BJ (cell line): ENCODE measurements at regions not wholly inside any gene's neighbourhood (a gene's known extent, or its start where the extent isn't known, plus 50 kb on each side); places are given as distances from the start of the nearest gene placed in this dataset.
"Not testable (repeated sequence)": the region's sequence is repeated elsewhere in the genome, so short reads cannot be mapped to it uniquely, and the experiment has no call there.

ENCODE experiments used
- CTCF ChIA-PET: fragments of 350-600 bp; formaldehyde crosslinking; extraction: SDS; loops from one replicate; lab custom pipeline; 2021; ENCODE audit warnings: antibody characterized with exemption, inconsistent platforms; lab: Yijun Ruan, JAX
- POLR2A ChIA-PET: fragments of 300-600 bp; sonication (Branson Sonifier 250); formaldehyde crosslinking; extraction: SDS; loops from one replicate; lab custom pipeline; 2021; ENCODE audit warnings: antibody characterized with exemption; lab: Charles Lee
- DNase-seq: peaks from one replicate; pipeline ENCODE4 v3.0.0-alpha.2; 2011; ENCODE audit warnings: low read depth
- H3K27me3 ChIP-seq: 2 replicates; pipeline ENCODE4 v1.6.0; 2011; ENCODE audit warnings: low read length; ENCODE audit not compliant: control insufficient read depth, insufficient read depth
- H3K36me3 ChIP-seq: 2 replicates; pipeline ENCODE4 v1.5.1; 2011; ENCODE audit warnings: low read length; ENCODE audit not compliant: control insufficient read depth, insufficient read depth
- H3K4me3 ChIP-seq: 2 replicates; pipeline ENCODE4 v1.5.1; 2011; ENCODE audit warnings: low read depth, mild to moderate bottlenecking, control low read depth, low read length
- TF ChIP-seq, protein P1 (sequence below): IDR thresholded peaks from 2 replicates; pipeline ENCODE4 v1.5.1; 2011; ENCODE audit warnings: low read depth, mild to moderate bottlenecking, control low read depth, inconsistent platforms, low read length, moderate library complexity; ENCODE audit not compliant: insufficient read depth

- no peaks in the 10 kb centered on the region for H3K36me3 ChIP-seq
- CTCF ChIA-PET = interaction anchor here (0.7 to 1.2 kb wide), 4 partner anchors 12 to 763 kb away, joined by 3 read pairs; no protein-coding TSS in a partner anchor
- POLR2A ChIA-PET = interaction anchor here (0.6 kb wide), 1 partner anchor 871 kb away, joined by 4 read pairs; no protein-coding TSS in a partner anchor
- TF ChIP-seq, protein P1, sequence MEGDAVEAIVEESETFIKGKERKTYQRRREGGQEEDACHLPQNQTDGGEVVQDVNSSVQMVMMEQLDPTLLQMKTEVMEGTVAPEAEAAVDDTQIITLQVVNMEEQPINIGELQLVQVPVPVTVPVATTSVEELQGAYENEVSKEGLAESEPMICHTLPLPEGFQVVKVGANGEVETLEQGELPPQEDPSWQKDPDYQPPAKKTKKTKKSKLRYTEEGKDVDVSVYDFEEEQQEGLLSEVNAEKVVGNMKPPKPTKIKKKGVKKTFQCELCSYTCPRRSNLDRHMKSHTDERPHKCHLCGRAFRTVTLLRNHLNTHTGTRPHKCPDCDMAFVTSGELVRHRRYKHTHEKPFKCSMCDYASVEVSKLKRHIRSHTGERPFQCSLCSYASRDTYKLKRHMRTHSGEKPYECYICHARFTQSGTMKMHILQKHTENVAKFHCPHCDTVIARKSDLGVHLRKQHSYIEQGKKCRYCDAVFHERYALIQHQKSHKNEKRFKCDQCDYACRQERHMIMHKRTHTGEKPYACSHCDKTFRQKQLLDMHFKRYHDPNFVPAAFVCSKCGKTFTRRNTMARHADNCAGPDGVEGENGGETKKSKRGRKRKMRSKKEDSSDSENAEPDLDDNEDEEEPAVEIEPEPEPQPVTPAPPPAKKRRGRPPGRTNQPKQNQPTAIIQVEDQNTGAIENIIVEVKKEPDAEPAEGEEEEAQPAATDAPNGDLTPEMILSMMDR = no peak
- peak; percentile 52 for DNase-seq
- H3K27me3 ChIP-seq = no peaks in the 10 kb centered on the region; the same call in 1 of the 2 replicates
- H3K4me3 ChIP-seq = no peak overlapping the region
Observed at GRCh38 chr10:27372095-27372494, 131.5 kb upstream of the ACBD5 start.

GRCh38 chr10:27371375-27371774 lies 130.8 kb upstream of the ACBD5 start:
- CTCF ChIA-PET = interaction anchor here (0.7 to 1.2 kb wide), 3 partner anchors 11 to 764 kb away, joined by 3 read pairs; no protein-coding TSS in a partner anchor
- H3K27me3 ChIP-seq, DNase-seq, POLR2A ChIA-PET, H3K4me3 ChIP-seq, H3K36me3 ChIP-seq: not testable (repeated sequence)

GRCh38 chr10:27369880-27370279 lies 129.3 kb upstream of the ACBD5 start:
- Histone ChIP-seq H3K4me3 (no peak overlapping the region), H3K27me3 (no peaks in the 10 kb centered on the region; the same call in 1 of the 2 replicates), H3K36me3 (no peaks in the 10 kb centered on the region)
- TF ChIP-seq, protein P1 = no peak
- no peak for DNase-seq
- ChIA-PET CTCF (interaction anchor here (0.6 to 1.4 kb wide), 11 partner anchors 69 to 1030 kb away, joined by 3 to 4 read pairs (median 3); no protein-coding TSS in a partner anchor), POLR2A (interaction anchor here (0.6 kb wide), 1 partner anchor 144 kb away, joined by 3 read pairs; no protein-coding TSS in a partner anchor)

DNA sequence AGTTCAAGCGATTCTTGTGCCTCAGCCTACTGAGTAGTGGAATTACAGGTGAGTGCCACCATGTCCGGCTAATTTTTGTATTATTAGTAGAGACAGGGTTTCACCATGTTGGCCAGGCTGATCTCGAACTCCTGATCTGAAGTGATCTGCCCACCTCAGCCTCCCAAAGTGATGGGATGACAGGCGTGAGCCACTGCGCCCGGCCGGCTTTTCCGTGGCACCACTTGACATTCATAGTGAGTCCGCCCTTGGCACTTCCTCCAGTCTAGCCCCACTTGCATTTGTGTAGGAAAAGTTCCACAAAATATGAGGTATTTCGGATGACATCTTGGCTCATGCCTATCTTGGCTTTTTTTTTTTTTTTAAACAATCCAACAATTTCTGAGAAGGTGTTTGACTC lies 128.1 kb upstream of the ACBD5 start:
- ChIA-PET POLR2A (no interaction called here), CTCF (interaction anchor here (0.8 to 1.4 kb wide), 2 partner anchors 374 to 1025 kb away, joined by 3 read pairs; no protein-coding TSS in a partner anchor)
- H3K27me3 ChIP-seq = no peaks in the 10 kb centered on the region; the same call in 1 of the 2 replicates
- H3K36me3 ChIP-seq = no peaks in the 10 kb centered on the region
- no peak overlapping the region for H3K4me3 ChIP-seq
- TF ChIP-seq, protein P1 = no peak
- DNase-seq = no peak

DNA sequence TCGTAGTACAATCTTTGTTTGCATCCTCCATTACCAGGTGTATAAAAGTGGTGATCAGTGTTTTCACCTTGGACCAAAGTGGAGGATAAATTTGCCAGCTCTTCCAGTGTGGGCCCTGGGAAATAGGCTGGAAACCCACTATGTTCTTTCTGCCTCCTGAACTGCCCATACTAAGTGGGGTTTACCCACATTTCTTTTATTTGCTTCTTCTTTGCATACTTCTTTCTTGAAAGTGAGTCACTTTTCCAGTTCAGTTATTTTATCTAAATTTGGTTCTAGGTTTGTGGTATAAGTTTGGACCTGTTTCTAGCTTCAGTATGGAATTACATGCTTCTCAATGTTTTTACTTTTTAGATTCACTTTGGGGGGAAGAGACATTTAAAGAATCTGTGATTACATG lies 126.2 kb upstream of the ACBD5 start:
- CTCF ChIA-PET = no interaction called here
- no peak for DNase-seq
- H3K27me3 ChIP-seq = no peaks in the 10 kb centered on the region
- POLR2A ChIA-PET = no interaction called here
- TF ChIP-seq, protein P1 = no peak
- H3K36me3 ChIP-seq = no peaks in the 10 kb centered on the region
- H3K4me3 ChIP-seq = no peak overlapping the region

DNA sequence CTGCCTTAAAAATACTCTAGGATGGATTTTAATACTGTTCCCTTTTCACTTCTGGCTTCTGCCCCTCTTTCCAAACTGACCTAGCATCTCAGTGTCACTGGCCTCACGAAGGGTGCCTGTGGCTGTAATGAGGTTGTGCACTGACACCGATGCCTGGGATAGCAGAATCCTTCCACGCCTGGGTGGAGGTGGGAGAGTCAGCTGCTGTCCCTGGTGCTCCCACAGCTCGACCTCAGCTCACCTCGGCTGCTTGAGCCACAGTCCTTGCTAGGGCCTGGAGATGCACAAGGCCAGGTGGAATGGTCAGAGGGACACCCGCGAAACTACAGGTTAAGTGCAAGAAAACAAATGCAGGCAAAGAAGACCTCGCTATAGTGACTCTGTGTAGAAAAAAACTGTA lies 123.4 kb upstream of the ACBD5 start:
- CTCF ChIA-PET = no interaction called here
- H3K4me3 ChIP-seq = no peak overlapping the region
- no peaks in the 10 kb centered on the region for H3K27me3 ChIP-seq
- POLR2A ChIA-PET = no interaction called here
- TF ChIP-seq, protein P1 = no peak
- H3K36me3 ChIP-seq = no peaks in the 10 kb centered on the region
- DNase-seq = no peak
